HG03439 (cell line): ENCODE measurements at regions not wholly inside any gene's neighbourhood (a gene's known extent, or its start where the extent isn't known, plus 50 kb on each side); places are given as distances from the start of the nearest gene placed in this dataset.
"Not testable (repeated sequence)": the region's sequence is repeated elsewhere in the genome, so short reads cannot be mapped to it uniquely, and the experiment has no call there.

Experiments used
- ATAC-seq: cut with Tn5 transposase; IDR thresholded peaks from one replicate; pipeline ENCODE4 v1.9.1; 2021; ENCODE audit warnings: mild to moderate bottlenecking, moderate library complexity; ENCODE audit not compliant: unreplicated experiment

- ATAC-seq = no peak
These were observed 285.6 kb downstream of the HGF start for GRCh38 chr7:81484261-81484660.

- no peak for ATAC-seq
These were observed 287.2 kb downstream of the HGF start for GRCh38 chr7:81482600-81483186.

- ATAC-seq = no peak
These were observed 291.2 kb downstream of the HGF start for GRCh38 chr7:81478664-81479063.

- ATAC-seq = not testable (repeated sequence)
These were observed 291.6 kb downstream of the HGF start for GRCh38 chr7:81478201-81478600.

GRCh38 chr7:81473236-81473635 is 296.6 kb downstream of the HGF start:
- ATAC-seq = no peak

GRCh38 chr7:81470724-81471379 is 299.0 kb downstream of the HGF start:
- ATAC-seq = no peak

GRCh38 chr7:81469869-81470723 is 299.8 kb downstream of the HGF start:
- ATAC-seq = peak; percentile 69

- ATAC-seq = peak; percentile 16
These were observed 300.5 kb downstream of the HGF start for GRCh38 chr7:81469153-81469868.

GRCh38 chr7:81468526-81468925 is 301.3 kb downstream of the HGF start:
- ATAC-seq = no peak

- no peak for ATAC-seq
These were observed 301.9 kb downstream of the HGF start for GRCh38 chr7:81467964-81468363.

- ATAC-seq = no peak
These were observed 307.2 kb downstream of the HGF start for GRCh38 chr7:81462672-81463071.

GRCh38 chr7:81460250-81461045 is 309.4 kb downstream of the HGF start:
- no peak for ATAC-seq

- ATAC-seq = no peak
These were observed 310.4 kb downstream of the HGF start for GRCh38 chr7:81459485-81459884.

GRCh38 chr7:81457852-81458522 is 311.9 kb downstream of the HGF start:
- ATAC-seq = no peak

- not testable (repeated sequence) for ATAC-seq
These were observed 316.1 kb downstream of the HGF start for GRCh38 chr7:81453770-81454169.

GRCh38 chr7:81449105-81449504 is 320.7 kb downstream of the HGF start:
- no peak for ATAC-seq

- no peak for ATAC-seq
These were observed 322.4 kb downstream of the HGF start for GRCh38 chr7:81447351-81447952.

- no peak for ATAC-seq
These were observed 323.6 kb downstream of the HGF start for GRCh38 chr7:81446212-81446611.

GRCh38 chr7:81445462-81445861 is 324.4 kb downstream of the HGF start:
- ATAC-seq = no peak

GRCh38 chr7:81441750-81442149 is 328.1 kb downstream of the HGF start:
- ATAC-seq = no peak
